ENCODE measurements at regions not wholly inside any gene's neighbourhood (a gene's known extent, or its start where the extent isn't known, plus 50 kb on each side); places are given as distances from the start of the nearest gene placed in this dataset.

- Mint-ChIP-seq H3K4me1 (no peaks in the 10 kb centered on the region), H3K9me3 (no peaks in the 10 kb centered on the region), H3K27me3 (no peaks in the 10 kb centered on the region), H3K27ac (no peak overlapping the region), H3K36me3 (peaks cover 0 to 9% of the 10 kb centered on the region in 2 donors), H3K4me3 (no peak overlapping the region)
- DNase-seq (no peak), ATAC-seq (ENCODE audit: low read depth in 2 of 2) (no peak)
Measured at GRCh38 chr4:114728426-114728825, 129.8 kb downstream of the UGT8 start.

- Mint-ChIP-seq H3K4me1 (no peaks in the 10 kb centered on the region), H3K36me3 (peaks cover 0 to 9% of the 10 kb centered on the region in 2 donors), H3K27ac (no peak overlapping the region), H3K27me3 (peaks cover 0 to 1% (median 0%) of the 10 kb centered on the region in 3 donors), H3K4me3 (no peak overlapping the region), H3K9me3 (no peaks in the 10 kb centered on the region)
- no peak for DNase-seq
- ATAC-seq (ENCODE audit: low read depth in 2 of 2), result no peak
Measured at GRCh38 chr4:114729068-114729738, 130.6 kb downstream of the UGT8 start.

- Mint-ChIP-seq H3K27ac (peak overlapping the region in 1 of 6 donors; percentile 14), H3K4me3 (no peak overlapping the region), H3K9me3 (no peaks in the 10 kb centered on the region), H3K4me1 (no peaks in the 10 kb centered on the region), H3K36me3 (no peaks in the 10 kb centered on the region), H3K27me3 (peaks cover 0 to 11% (median 0%) of the 10 kb centered on the region in 3 donors)
- no peak for DNase-seq
- ATAC-seq (ENCODE audit: low read depth in 2 of 2), result no peak
Measured at GRCh38 chr4:114734594-114734993, 136.0 kb downstream of the UGT8 start.

GRCh38 chr4:114752391-114753165, 154.0 kb downstream of the UGT8 start:
- Mint-ChIP-seq H3K36me3 (no peaks in the 10 kb centered on the region), H3K9me3 (no peaks in the 10 kb centered on the region), H3K27ac (no peak overlapping the region), H3K4me1 (no peaks in the 10 kb centered on the region), H3K4me3 (no peak overlapping the region), H3K27me3 (peaks cover 6 to 16% (median 8%) of the 10 kb centered on the region in 3 donors)
- ATAC-seq (ENCODE audit: low read depth in 2 of 2) (no peak), DNase-seq (no peak)

GRCh38 chr4:114754616-114755015, 156.0 kb downstream of the UGT8 start:
- Mint-ChIP-seq H3K9me3 (no peaks in the 10 kb centered on the region), H3K27me3 (peaks cover 6 to 16% (median 8%) of the 10 kb centered on the region in 3 donors), H3K4me1 (no peaks in the 10 kb centered on the region), H3K27ac (no peak overlapping the region), H3K4me3 (no peak overlapping the region), H3K36me3 (no peaks in the 10 kb centered on the region)
- ATAC-seq (ENCODE audit: low read depth in 2 of 2) (no peak), DNase-seq (no peak)

- DNase-seq (no peak), ATAC-seq (ENCODE audit: low read depth in 2 of 2) (no peak)
- H3K27me3 Mint-ChIP-seq, result peaks cover 0 to 8% (median 5%) of the 10 kb centered on the region in 3 donors
- H3K27ac Mint-ChIP-seq, result no peak overlapping the region
- H3K4me3 Mint-ChIP-seq, result no peak overlapping the region
- H3K9me3 Mint-ChIP-seq, result no peaks in the 10 kb centered on the region
- H3K36me3 Mint-ChIP-seq, result no peaks in the 10 kb centered on the region
- H3K4me1 Mint-ChIP-seq, result no peaks in the 10 kb centered on the region
Measured at GRCh38 chr4:114758066-114758465, 159.5 kb downstream of the UGT8 start.

GRCh38 chr4:114768501-114768900, 169.9 kb downstream of the UGT8 start:
- no peaks in the 10 kb centered on the region for H3K9me3 Mint-ChIP-seq
- H3K36me3 Mint-ChIP-seq, result no peaks in the 10 kb centered on the region
- ATAC-seq (ENCODE audit: low read depth in 2 of 2), result no peak
- H3K4me1 Mint-ChIP-seq, result no peaks in the 10 kb centered on the region
- H3K27ac Mint-ChIP-seq, result no peak overlapping the region
- no peaks in the 10 kb centered on the region for H3K27me3 Mint-ChIP-seq
- no peak for DNase-seq
- no peak overlapping the region for H3K4me3 Mint-ChIP-seq

GRCh38 chr4:114770624-114771023, 172.0 kb downstream of the UGT8 start:
- no peaks in the 10 kb centered on the region for H3K36me3 Mint-ChIP-seq
- no peak overlapping the region for H3K27ac Mint-ChIP-seq
- H3K4me3 Mint-ChIP-seq, result no peak overlapping the region
- H3K9me3 Mint-ChIP-seq, result no peaks in the 10 kb centered on the region
- DNase-seq (no peak), ATAC-seq (ENCODE audit: low read depth in 2 of 2) (no peak)
- H3K4me1 Mint-ChIP-seq, result no peaks in the 10 kb centered on the region
- H3K27me3 Mint-ChIP-seq, result no peaks in the 10 kb centered on the region

GRCh38 chr4:114773339-114773738, 174.7 kb downstream of the UGT8 start:
- Mint-ChIP-seq H3K4me1 (no peaks in the 10 kb centered on the region), H3K9me3 (no peaks in the 10 kb centered on the region), H3K27me3 (no peaks in the 10 kb centered on the region), H3K4me3 (no peak overlapping the region), H3K27ac (no peak overlapping the region), H3K36me3 (no peaks in the 10 kb centered on the region)
- no peak for ATAC-seq (ENCODE audit: low read depth in 2 of 2)
- DNase-seq, result no peak

Measured in naive B cell (primary cell).